ENCODE measurements at regions not wholly inside any gene's neighbourhood (a gene's known extent, or its start where the extent isn't known, plus 50 kb on each side); places are given as distances from the start of the nearest gene placed in this dataset.

DNA sequence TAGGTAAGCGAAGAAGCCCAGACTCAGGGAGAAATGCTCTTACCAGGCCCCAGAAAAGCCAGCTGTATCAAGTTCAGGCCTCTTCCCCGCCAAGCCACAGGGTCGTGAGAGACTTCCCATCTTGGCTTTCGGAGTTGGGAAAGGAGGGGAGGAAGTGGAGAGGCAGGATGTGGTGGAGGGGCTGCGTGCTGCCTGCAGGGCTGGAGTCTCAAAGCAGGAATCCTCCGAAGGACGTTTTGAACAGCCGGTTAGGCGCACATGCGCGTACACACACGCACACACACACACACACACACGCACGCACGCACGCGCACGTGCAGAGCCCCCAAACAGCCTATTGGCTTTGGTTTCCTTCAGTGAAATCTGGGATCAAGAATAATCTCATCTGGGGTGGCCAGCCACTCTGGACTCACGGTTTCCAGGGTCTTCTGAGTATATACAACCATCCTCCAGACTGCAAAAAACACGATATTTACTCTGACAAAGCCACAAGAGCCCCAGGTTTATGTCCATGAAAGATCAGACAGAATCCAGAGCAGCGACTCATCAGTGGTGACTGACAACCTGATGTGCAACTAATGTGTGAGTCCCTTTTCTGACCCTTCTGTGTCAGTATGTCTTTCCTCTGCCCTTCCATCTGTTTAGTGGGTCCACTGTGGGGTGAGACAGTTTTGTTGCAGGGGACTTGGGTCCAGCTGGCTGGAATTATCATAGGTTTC, 115.0 kb upstream of the ZNF438 start:
- DNase-seq = no peak

DNA sequence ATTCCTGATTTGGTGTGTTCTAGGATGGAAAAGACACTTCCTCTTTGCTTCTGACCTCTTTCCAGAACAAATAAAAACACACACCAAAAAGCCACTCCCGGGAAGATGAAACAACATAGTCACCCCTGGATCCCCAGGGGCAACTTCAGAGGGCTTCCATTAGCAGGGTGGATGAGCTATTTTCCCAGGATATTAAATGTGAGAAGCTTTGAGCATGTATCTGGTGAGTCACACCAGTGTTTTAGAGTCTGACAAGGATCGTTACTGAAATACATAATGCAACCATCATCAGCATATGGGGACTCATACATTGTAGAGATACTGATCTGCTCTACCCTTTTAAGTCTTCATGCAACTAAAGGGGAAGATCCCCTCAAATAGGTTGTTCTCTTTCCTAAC, 115.5 kb upstream of the ZNF438 start:
- no peak for DNase-seq

DNA sequence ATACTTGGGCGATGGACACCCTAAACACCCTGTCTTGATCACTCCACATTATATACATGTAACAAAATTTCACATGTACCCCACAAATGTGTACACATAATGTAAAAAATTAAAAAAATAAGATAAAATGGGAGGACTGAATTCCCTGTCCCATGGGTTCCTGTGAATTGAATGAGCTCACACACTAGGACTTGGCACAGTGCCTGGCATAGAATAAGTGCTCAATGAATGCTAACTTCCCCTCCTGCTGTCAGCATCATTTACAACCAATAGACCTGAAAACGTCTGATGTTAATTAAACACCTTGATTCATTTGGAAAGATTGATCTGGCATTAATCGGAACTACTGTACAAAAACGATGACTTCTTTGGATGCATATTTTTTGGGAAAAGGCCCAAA, 117.3 kb upstream of the ZNF438 start:
- no peak for DNase-seq

DNA sequence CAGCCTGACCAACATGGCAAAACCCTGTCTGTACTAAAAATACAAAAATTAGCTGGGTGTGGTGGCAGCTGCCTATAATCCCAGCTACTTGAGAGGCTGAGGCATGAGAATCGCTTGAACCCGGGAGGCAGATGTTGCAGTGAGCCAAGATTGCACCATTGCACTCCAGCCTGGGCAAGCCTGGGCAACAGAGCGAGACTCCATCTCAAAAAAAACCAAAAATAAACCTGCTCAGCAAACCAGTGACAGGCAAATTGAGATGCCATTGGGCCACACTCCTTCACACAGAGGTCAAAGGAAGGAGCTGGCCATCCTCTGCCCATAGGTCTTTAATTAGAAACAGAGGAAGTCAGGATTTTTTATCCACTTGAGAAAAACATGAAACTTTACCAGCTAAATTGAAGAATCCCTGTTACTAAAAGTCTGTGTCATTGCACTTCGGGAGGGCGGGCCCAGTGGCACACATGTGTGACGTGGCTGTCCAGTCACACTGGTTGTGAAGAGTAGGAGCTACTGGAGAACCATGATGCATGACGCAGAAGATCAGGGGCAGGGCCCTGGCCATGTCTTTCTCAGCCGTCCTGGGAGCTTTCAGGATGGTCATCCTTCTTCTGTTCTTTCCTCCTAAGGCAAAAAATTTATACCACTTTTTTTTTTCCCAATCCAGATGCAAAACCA, 118.3 kb upstream of the ZNF438 start:
- DNase-seq = no peak

DNA sequence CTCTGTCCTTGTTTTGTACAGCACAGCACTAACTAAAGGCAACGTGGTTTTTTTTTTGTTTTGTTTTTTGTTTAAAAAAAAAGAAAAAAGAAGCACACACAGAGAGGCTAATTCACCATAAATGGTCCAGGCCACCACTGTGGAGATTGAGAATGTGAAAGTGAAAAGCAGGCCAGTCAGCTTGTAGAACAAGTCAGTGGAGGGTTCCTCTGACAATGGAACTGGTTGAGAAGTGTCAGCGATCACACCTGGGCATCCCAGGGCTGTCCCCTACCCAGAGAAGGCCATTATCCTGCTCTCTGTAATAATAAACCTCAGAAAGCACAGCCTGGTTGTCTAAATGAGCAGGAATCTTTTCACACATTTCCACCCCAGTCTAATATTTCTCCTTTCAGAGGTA, 119.6 kb upstream of the ZNF438 start:
- DNase-seq = no peak

DNA sequence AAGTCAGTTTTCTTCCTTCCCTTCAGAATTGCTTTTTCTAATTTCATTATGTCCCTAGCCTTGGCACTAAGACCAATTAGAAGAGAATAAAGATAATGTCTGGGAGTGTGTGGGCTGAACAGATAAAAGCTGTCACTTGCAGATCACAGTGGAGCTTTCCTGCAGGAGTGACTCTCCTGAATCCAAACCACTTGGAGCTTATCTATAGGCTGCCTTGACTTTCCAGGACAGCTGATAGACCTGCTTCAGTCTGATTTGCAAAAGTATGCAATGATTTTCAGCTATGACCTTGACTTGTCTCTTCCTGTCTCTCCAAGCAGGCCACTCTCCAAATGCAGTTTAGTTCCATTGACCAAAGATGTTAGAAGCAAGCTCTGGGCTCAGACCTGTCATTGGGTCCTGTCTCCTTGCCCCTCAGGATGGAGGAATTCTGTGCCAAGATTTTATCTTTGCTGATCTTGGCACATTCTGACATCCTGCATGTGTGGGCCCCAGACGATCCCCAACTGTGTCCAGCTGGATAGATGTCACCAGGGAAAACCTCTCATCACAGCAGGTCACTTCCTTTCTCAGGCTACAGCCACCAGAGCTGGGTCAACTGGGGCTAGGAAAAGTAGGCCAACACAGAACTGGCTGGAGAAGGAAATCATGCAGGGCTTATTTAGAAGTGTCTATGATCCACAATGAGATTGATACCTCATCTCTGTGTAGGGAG, 120.9 kb upstream of the ZNF438 start:
- DNase-seq = no peak

DNA sequence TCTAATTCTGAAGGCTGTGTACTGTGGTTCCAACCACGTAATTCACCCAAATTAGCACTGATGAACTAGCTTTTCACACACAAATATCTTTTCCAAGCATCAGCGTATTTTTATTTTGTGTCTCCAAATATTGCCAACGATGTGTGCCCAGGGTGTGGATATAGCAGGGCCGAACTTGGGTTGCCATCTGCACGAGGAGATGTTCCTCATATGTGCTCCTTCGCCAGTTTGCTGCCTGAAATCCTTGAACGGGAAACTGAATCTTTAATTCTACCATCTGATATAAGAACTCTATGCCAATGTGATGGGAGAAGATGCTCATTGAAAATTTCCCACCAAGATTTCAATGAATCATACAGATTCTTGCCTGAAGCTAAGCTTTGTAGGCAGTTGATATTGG, 121.5 kb upstream of the ZNF438 start:
- DNase-seq = no peak

DNA sequence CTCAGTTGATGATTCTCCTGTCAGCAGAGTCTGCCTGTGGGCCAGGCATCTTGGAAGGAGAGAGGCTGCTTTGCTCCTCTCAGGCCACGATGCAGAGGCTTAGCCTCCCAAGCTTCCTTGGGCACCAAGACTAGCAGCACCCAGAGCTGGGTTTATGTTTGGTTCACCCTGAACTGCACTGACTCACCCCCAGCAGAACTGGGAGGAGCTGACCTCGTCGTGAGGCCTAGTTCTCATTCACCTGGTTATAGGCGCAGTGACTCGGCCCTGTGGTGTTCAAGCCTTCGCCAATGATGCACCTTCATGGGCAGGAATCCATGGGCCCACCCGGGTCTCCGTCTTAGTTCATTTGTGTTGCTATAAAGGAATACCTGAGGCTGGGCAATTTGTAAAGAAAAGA, 122.0 kb upstream of the ZNF438 start:
- no peak for DNase-seq

DNA sequence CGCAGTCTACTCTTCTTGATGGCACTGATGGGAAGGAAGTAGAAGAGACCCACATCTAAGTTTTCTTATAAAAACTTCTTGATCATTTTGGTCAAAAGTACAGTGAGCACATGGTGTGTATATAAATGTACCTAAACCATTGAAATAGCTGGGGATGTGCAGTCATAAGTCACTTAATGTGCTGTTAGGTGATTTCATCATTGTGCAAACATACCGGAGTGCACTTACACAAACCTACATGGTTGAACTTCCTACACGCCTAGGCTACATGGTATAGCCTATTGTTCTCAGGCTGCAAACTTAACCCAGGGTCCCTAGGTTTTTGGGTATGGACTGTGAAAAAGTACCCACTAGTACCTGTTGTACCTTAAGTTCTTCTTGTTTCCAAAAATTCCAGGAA, 123.3 kb upstream of the ZNF438 start:
- DNase-seq = no peak

DNA sequence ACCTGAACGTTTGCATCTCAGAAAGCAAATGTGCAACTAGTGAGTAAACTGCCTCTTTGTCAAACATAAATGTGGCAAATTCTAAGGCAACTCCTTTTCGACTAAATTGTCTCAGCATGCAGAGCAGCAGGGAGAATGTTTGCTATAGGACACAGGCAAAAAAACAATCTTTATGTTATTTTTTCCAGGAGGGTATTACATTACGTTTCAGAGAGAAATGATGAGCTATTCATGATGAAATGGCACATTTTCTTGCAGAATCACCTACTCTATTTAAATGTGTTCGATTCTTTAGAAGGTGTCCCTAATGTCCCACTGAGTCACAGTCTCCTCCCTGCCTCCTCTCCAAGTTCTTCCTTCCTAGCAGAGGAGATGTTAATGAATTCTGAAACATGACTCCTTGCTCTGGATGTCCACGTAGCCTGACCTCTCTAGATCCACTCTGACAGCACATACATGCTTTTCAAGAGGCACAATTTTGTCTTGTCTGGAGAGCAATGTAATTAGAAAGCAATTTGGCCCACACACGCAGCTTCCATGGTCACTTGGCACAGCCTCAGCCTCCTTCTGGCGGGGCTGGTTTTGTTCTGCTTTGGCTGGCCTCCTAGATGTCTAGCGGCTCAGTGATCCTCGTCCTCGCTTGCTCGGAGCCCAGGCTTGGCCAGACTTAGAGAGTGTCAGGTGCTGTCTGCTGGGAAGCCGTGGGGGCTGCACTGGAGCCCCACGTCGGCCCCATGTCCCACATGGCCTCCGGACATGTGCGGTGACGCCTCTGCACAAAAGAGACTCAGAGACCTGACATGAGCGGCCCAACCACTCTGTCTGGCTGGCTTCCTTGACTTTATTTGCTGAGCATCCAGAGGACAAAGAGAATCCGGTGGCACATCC, 125.7 kb upstream of the ZNF438 start:
- no peak for DNase-seq

DNA sequence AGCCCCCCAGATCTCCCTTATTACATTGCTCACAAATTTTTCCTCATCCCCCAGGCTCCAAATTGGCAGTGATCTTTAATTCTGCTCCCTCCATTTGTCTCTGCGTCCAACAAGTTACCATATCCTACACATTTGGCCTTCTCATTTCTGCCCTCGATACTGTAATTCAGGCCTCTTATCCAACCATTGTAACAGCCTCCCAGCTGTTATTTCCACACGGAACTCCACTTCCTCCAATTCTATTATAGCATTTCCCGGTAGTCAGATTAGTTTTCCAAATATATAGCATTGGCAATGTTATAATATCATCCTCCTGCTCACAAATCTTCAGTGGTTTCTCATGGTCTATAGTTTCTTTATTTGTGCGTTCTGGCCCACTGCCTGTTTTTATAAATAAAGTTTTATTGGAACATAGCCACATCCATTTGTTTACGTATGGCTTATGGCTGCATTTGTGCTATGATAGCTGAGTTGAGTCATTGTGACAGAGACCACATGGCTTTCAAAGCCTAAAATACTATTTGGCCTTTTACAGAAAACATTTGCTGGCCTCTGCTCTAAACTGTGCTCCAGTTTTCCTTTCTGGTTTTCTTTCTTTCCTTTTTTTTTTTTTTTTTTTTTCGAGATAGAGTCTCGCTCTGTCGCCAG, 126.5 kb upstream of the ZNF438 start:
- no peak for DNase-seq

DNA sequence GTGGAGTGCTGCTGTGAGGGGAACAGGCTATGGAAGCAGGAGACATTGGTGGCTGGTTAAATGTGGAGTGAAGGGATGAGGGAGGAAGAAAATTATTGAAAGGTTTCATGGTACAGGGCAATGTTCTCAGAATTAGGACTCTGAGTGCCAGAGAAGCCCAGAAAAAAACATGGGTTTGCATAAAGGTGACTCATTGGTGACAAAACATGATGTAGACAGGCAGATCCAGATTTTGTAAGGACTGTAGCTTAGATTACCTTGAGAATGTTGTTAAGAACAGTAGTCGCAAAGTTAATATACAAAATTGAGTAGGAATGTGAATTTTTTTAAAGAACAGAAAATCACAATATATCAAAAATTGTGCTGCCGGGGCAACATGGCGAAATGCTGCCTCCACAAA, 134.9 kb upstream of the ZNF438 start:
- DNase-seq = no peak

DNA sequence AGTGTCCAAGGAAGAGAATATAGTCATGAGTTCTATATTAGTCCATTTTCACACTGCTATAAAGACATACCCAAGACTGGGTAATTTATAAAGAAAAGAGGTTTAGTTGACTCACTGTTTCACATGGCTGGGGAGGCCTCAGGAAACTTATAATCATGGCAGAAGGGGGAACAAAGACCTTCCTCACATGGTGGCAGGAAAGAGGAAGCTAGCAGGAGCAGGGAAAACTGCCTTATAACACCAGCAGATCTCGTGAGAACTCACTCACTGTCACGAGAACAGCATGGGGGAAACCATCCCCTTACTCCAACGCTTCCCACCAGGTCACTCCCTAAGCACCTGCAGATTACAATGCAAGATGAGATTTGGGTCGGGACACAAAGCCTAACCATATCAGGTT, 139.0 kb upstream of the ZNF438 start:
- DNase-seq = no peak

DNA sequence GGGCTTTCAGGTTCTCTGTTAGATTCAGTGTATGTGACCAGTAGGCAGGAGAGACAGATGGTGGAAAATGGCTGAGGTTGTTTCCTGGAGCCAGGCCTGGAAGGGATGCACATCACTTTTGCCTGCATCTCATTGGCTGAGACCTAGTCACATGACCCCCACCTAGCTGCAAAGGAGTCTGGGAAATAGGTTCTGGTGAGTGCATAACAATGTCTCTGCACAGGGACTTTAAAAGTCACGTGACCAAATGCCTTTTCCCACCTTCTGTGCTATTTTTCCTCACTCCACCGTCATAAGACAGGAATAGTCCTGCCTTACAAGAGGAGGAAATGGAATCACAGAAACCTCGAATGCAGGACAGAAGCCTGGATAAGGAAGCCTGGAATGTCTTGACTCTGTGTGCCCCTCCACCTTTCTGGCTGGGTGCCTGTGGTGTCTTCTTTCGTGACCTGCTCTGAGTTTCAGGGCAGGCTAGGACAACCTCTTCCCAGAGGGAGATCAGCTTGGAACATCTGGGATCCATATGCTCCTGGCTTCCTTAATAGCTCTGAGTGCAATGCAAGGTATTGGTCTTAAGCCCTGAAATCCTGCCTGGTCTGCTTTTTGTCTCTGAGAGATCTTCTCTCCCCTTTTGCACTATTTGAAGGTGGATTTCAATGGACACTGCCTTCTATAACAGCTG, 139.9 kb upstream of the ZNF438 start:
- DNase-seq = no peak

DNA sequence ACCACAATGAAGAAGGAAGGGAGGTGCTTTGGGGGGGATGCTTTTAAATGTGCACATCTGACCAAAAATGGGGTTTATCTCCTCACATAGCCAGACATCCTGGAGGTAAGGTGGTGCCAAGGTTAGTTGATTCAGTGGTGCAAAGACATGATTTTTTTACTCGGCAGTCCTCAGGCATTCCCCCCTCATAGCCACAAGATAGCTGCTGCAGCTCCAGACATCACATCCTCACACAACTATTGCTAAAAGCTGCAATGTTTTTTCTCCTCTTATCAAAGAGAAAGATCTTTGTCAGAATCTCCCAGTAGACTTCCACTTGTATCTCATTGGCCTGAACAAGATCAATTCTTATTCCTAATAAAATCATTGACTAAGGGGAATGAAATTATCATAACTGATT, 141.3 kb upstream of the ZNF438 start:
- no peak for DNase-seq

DNA sequence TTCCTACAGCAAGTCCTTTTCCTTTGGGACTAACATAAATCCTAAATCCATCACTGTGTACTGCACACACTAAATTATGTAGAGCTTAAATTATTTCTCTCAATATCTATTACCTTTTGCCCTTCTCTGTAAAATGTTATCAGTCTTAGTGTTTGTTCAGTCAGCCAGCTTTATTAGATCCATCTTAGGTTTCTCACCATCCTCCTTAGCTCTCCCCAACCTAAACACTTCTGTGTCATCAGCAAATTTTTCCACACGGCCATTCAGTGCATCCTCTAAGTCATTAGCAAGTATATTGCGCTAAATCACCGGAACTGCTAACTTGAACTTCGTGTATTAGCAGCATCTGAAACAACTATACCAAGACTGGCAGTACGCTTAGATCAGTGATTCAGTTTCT, 142.1 kb upstream of the ZNF438 start:
- DNase-seq = no peak

DNA sequence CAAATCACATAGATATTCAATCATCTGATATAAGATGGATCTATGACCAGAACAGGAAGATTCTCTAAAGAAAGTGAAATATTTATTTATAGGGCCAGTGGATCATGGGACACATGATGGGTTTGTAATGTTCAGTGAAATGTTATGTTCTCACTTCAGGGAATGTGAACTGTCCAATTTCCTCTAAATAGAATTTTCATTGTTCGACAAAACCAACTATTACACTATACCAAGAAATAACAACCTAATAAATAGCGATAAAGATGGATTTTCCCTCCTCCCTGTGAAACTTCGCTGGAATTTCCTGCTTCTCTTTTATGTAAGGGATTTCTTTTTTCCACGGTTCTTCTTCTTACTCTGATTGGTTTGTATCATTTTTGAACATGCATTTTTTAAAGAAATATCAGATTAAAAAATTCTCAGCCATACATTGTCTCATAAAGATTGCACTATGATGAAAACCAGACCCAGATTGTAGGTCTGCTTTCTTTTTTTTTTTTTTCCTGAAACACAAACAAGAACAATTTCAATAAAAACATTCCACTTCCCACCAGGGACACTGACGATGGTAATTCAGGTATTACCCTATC, 139.8 kb upstream of the ZEB1 start:
- no peak for DNase-seq

DNA sequence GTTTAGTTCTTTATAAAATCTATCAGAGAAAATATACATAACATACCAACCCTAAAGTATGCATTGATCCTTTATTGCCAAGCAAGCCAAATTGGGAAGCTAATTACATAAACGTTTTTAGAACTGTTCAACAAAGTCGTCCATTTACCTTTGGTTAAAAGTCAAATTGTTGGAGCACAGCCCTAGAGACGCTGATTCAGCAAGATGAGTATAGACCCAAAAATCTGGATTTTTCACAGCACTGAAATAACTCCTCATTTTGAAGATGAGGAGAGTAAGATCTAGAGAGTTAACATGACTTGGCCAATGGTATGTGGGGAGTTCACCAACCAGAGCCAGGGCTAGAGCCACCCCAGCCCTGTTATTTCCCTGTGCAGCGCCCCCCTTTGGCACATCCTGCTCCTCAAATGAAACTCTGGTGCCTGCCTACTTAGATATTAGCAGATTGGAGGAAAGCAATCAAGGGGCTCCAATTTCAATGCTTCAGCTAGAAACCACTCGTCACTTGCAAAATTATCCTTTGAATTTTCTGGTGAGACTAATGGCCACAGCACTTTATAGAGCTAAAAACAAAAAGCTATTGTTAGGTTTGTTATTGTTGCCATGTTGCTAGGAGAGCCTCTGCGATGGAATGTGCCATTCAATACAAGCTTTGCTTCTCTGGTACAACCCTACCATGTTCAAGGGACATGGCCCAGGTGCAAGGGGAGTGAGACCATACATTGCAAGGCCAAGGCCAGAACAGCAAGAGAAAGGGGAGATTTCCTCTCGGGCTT, 132.6 kb upstream of the ZEB1 start:
- DNase-seq = no peak

DNA sequence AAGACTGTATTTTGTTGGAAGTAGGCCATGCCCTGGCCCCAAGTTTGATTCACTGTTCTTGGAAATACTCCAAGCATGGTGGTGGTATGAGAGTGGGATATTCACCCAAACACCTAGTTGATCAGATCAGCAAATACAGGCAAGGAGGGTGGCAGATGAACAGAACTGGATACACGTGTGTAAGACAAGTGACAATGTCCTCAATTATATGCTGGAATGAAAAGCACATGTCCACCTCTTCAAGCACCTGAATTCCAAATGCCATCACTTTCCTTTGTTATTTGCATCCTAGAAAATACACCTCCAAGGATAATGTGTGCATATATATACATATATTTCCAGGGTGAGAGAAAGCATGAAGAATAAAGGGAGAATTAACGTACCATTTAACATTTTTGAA, 131.8 kb upstream of the ZEB1 start:
- DNase-seq = no peak

DNA sequence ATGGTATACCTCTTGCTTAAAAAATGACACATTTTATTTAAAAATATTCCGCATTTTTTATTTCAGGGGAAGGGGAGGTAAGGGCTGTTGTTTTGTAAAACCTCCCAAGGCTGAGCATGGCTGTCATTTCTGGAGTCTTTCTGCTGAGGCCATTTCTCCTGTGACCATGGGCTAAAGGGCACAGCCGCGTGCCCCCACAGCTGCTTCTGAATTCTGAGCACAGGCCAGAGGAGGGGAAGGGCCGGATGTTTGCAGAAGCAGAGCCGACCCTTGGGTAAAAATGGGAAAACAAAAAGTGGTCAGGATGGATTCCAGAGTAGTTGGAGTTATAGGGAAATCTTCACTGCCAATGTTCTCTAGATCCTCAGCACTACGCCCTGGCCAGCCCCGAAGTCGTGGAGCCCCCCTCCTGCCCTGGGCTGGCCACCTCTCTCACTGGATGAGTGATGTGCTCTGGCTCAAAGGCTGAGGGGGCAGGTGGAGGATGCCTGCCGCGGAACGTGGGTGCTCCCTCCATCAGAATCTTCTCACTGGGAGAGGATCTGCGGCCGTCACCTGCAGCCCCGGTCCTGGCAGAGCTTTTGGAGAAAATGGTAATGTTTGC, 131.3 kb upstream of the ZEB1 start:
- DNase-seq = no peak
